ENCODE measurements at regions not wholly inside any gene's neighbourhood (a gene's known extent, or its start where the extent isn't known, plus 50 kb on each side); places are given as distances from the start of the nearest gene placed in this dataset.

- TF ChIP-seq CTCF (conservative IDR thresholded peaks at IDR 0.05 in 1 of 2, IDR thresholded peaks at IDR 0.05 in 1 of 2; ENCODE audit: low read depth in 1 of 2, low read length in 2 of 2) (no peak), EZH2 (IDR thresholded peaks at IDR 0.05; ENCODE audit: low read length, missing control alignments) (no peak)
Measured at GRCh38 chr9:652914-653313, 188.6 kb upstream of the DMRT1 start.

Measured in fibroblast of lung (primary cell).